ENCODE measurements at regions not wholly inside any gene's neighbourhood (a gene's known extent, or its start where the extent isn't known, plus 50 kb on each side); places are given as distances from the start of the nearest gene placed in this dataset.

DNA sequence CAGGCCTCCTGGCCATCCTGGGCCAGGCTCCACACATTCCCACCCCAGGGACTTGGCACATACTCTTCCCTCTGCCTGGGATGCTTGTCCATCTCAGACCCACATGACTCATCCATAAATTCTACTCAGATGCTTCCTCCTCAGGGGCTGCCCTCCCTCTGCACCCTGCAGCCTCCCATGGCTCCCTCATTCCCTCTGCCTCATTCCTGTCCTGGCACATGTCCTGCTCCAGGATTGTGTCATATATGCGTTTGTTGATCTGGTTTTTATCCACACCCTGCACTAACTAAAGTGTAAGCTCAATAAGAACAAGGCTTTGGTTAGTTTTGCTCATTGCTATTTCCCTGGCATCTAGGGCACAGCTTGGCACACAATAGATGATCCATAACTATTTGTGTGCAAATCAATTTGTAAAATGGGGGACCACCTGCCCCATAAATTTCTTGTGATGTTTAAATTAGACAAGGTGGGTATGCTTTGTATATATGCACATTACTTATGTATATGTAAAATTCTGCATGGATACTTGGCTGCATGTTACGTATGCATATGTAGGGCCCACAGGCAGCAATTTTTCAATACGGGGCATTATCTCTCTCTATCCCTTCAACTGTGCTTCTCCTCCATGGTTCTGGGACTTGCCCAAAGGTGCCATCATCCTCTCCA lies 191.4 kb downstream of the PTPRU start:
- Mint-ChIP-seq H3K36me3 (ENCODE audit: low read depth, unreplicated experiment) (no peaks in the 10 kb centered on the region), H3K4me3 (ENCODE audit: unreplicated experiment) (no peak overlapping the region), H3K27ac (ENCODE audit: unreplicated experiment) (no peak overlapping the region), H3K27me3 (ENCODE audit: unreplicated experiment) (no peaks in the 10 kb centered on the region), H3K9me3 (ENCODE audit: unreplicated experiment) (no peaks in the 10 kb centered on the region), H3K4me1 (ENCODE audit: unreplicated experiment) (no peaks in the 10 kb centered on the region)
- no peak for DNase-seq (ENCODE audit: low spot score)
- TF ChIP-seq, protein P1, sequence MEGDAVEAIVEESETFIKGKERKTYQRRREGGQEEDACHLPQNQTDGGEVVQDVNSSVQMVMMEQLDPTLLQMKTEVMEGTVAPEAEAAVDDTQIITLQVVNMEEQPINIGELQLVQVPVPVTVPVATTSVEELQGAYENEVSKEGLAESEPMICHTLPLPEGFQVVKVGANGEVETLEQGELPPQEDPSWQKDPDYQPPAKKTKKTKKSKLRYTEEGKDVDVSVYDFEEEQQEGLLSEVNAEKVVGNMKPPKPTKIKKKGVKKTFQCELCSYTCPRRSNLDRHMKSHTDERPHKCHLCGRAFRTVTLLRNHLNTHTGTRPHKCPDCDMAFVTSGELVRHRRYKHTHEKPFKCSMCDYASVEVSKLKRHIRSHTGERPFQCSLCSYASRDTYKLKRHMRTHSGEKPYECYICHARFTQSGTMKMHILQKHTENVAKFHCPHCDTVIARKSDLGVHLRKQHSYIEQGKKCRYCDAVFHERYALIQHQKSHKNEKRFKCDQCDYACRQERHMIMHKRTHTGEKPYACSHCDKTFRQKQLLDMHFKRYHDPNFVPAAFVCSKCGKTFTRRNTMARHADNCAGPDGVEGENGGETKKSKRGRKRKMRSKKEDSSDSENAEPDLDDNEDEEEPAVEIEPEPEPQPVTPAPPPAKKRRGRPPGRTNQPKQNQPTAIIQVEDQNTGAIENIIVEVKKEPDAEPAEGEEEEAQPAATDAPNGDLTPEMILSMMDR (IDR thresholded peaks at IDR 0.05; ENCODE audit: unreplicated experiment), result no peak

DNA sequence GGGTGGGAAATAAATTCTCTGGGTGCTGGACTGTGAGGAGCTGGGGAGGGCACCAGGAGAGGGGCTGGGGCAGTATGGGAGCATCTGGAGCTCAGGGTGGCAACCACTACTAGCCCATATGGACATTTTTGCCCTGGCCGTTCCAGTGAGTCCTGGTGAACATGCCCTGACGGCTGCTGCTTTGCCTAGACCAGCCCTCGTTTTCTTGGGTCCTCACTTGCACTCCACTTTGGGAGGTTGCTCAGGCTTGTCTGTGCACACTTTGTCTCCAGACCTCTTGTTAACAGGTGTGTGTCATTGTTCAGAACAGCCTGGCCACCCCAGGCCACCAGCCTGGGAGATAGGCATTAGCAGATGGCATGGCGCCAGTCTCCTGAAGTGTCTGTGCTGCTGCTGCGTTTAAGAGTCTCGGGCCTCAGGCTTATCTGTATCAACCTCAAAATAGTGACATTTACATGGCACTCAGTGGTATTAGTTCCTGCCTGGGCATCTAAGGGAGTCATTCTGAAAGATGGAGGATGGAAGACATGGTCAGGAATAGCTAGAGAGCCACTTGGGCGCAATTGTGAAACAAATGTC lies 190.5 kb downstream of the PTPRU start:
- H3K4me1 Mint-ChIP-seq (ENCODE audit: unreplicated experiment), result no peaks in the 10 kb centered on the region
- TF ChIP-seq, protein P1 (IDR thresholded peaks at IDR 0.05; ENCODE audit: unreplicated experiment), result no peak
- H3K9me3 Mint-ChIP-seq (ENCODE audit: unreplicated experiment), result no peaks in the 10 kb centered on the region
- H3K27ac Mint-ChIP-seq (ENCODE audit: unreplicated experiment), result no peak overlapping the region
- DNase-seq (ENCODE audit: low spot score), result no peak
- H3K27me3 Mint-ChIP-seq (ENCODE audit: unreplicated experiment), result no peaks in the 10 kb centered on the region
- no peak overlapping the region for H3K4me3 Mint-ChIP-seq (ENCODE audit: unreplicated experiment)
- no peaks in the 10 kb centered on the region for H3K36me3 Mint-ChIP-seq (ENCODE audit: low read depth, unreplicated experiment)

DNA sequence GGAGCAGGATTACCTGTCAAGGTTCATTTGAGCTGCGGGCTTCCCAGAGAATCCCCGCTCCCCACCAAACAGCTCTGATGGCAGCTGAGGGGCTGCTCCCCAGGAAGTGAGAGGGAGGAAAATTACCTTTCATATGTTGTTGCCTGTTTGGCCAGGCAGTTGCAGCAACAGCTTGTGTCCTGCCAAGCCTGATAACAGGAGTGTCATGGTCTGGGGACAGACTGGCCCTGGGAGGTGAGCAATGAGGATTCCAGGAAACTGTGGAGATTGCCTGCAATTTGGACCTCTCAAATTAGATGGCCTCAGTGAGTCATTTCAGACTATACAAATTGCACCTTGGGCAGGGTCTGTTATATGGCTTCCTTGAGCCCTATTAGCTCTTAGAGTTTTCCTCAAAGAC lies 189.3 kb downstream of the PTPRU start:
- H3K36me3 Mint-ChIP-seq (ENCODE audit: low read depth, unreplicated experiment), result no peaks in the 10 kb centered on the region
- no peak overlapping the region for H3K4me3 Mint-ChIP-seq (ENCODE audit: unreplicated experiment)
- TF ChIP-seq, protein P1 (IDR thresholded peaks at IDR 0.05; ENCODE audit: unreplicated experiment), result no peak
- no peaks in the 10 kb centered on the region for H3K27me3 Mint-ChIP-seq (ENCODE audit: unreplicated experiment)
- no peak overlapping the region for H3K27ac Mint-ChIP-seq (ENCODE audit: unreplicated experiment)
- H3K9me3 Mint-ChIP-seq (ENCODE audit: unreplicated experiment), result no peaks in the 10 kb centered on the region
- H3K4me1 Mint-ChIP-seq (ENCODE audit: unreplicated experiment), result no peaks in the 10 kb centered on the region
- no peak for DNase-seq (ENCODE audit: low spot score)

DNA sequence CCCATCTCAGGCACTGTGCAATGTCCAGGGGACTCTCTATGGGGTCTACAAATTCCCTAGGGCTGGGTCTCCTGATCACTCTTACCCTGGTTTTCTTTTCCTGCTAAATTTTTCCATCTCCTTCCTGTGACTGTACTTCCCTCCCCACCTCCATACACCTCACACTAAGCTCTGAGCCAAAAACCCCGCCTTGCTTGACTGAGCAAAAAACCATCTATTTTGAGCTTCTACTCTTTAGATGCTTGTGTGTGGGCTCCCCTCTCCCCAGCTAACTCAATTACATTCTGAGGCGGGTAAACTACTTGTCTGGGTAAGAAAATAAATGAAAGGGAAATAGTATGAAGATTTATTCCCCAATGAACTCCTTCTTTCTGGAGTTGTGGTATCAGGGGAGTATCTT lies 187.9 kb downstream of the PTPRU start:
- TF ChIP-seq, protein P1 (IDR thresholded peaks at IDR 0.05; ENCODE audit: unreplicated experiment), result no peak
- DNase-seq (ENCODE audit: low spot score), result no peak
- H3K4me1 Mint-ChIP-seq (ENCODE audit: unreplicated experiment), result no peaks in the 10 kb centered on the region
- no peak overlapping the region for H3K4me3 Mint-ChIP-seq (ENCODE audit: unreplicated experiment)
- H3K27ac Mint-ChIP-seq (ENCODE audit: unreplicated experiment), result no peak overlapping the region
- no peaks in the 10 kb centered on the region for H3K27me3 Mint-ChIP-seq (ENCODE audit: unreplicated experiment)
- H3K36me3 Mint-ChIP-seq (ENCODE audit: low read depth, unreplicated experiment), result no peaks in the 10 kb centered on the region
- H3K9me3 Mint-ChIP-seq (ENCODE audit: unreplicated experiment), result no peaks in the 10 kb centered on the region

DNA sequence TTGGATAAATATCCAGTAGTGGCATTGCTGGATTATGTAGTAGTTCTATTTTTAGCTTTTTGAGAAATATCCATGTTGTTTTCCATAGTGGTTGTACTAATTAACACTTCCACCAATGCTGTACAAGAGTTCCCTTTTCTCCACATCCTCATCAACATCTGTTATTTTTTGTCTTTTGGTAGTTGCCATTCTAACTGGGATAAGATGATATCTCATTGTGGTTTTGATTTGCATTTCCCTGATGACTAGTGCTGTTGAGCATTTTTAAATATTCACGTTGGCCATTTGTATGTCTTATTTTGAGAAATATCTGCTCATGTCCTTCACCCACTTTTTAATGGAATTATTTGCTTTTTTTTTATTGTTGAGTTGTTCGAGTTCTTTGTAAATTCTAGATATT lies 183.9 kb downstream of the PTPRU start:
- TF ChIP-seq, protein P1 (IDR thresholded peaks at IDR 0.05; ENCODE audit: unreplicated experiment), result no peak
- Mint-ChIP-seq H3K36me3 (ENCODE audit: low read depth, unreplicated experiment) (no peaks in the 10 kb centered on the region), H3K4me3 (ENCODE audit: unreplicated experiment) (no peak overlapping the region), H3K4me1 (ENCODE audit: unreplicated experiment) (no peaks in the 10 kb centered on the region), H3K27me3 (ENCODE audit: unreplicated experiment) (peaks cover 5% of the 10 kb centered on the region), H3K27ac (ENCODE audit: unreplicated experiment) (no peak overlapping the region), H3K9me3 (ENCODE audit: unreplicated experiment) (no peaks in the 10 kb centered on the region)
- no peak for DNase-seq (ENCODE audit: low spot score)

Measured in endothelial cell (in vitro differentiated cells).